Body of pancreas (tissue), 4 donors: ENCODE measurements at regions not wholly inside any gene's neighbourhood (a gene's known extent, or its start where the extent isn't known, plus 50 kb on each side); places are given as distances from the start of the nearest gene placed in this dataset.

ENCODE experiments used
- ATAC-seq: fragments of 150-250 bp; one replicate; pipeline ENCODE4 v1.9.1; 2016
- DNase-seq, 4 donors: peaks; one replicate each; pipeline ENCODE4 v3.0.0-alpha.2; 2019
- H3K27ac ChIP-seq, 4 donors: fragments of 200-600 bp; sonication (generic); 1 replicate in 3 of 4; 2 replicates in 1 of 4; pipeline versions ENCODE4 v1.5.1 to v1.6.1; 2016 to 2019; ENCODE audit warnings: mild to moderate bottlenecking in 1 of 4, mixed read lengths in 1 of 4, moderate library complexity in 1 of 4
- H3K27me3 ChIP-seq, 2 donors: fragments of 200-600 bp; sonication (generic); one replicate each; pipeline ENCODE4 v1.6.0; 2016; ENCODE audit warnings: mild to moderate bottlenecking in 1 of 2
- H3K36me3 ChIP-seq, 2 donors: fragments of 200-600 bp; sonication (generic); replicated peaks in 1 of 2; 2 replicates each; pipeline ENCODE4 v1.5.1; 2016; ENCODE audit warnings: low read depth in 2 of 2; ENCODE audit not compliant: insufficient read depth in 1 of 2
- H3K4me1 ChIP-seq: fragments of 200-600 bp; sonication (generic); one replicate; pipeline ENCODE4 v1.6.0; 2016
- H3K4me3 ChIP-seq, 2 donors: fragments of 200-600 bp; sonication (generic); 1 replicate in 1 of 2; 2 replicates in 1 of 2; pipeline ENCODE4 v1.5.1; 2016 to 2019
- H3K9me3 ChIP-seq, 3 donors: fragments of 200-600 bp; sonication (generic); 1 replicate in 2 of 3; 2 replicates in 1 of 3; pipeline ENCODE4 v1.5.1; 2016
- POLR2A ChIP-seq, 3 donors: fragments of 450-650 bp; IDR thresholded peaks; one replicate each; pipeline ENCODE4 v1.6.1; 2016; ENCODE audit warnings: antibody characterized with exemption in 3 of 3, mild to moderate bottlenecking in 2 of 3
- WGBS, 2 donors: methylation state at CpG; one replicate each; pipeline ENCODE4 v1.1.5; 2017; 5-methylcytosine and 5-hydroxymethylcytosine counted together
- intact Hi-C: fragments of 100-400 bp; cut with DNase I; formaldehyde crosslinking; loops from one replicate; pipeline ENCODE4 v1.15.1; 2023
- TF ChIP-seq, protein P1 (sequence below), 7 experiments: fragments of 450-650 bp in 4 of 7; fragments of 200-600 bp in 3 of 7; sonication (generic) in 3 of 7; IDR thresholded peaks; one replicate each; pipeline ENCODE4 v1.5.1; 2016 to 2019; ENCODE audit warnings: antibody characterized with exemption in 7 of 7

- no peaks in the 10 kb centered on the region for H3K27me3 ChIP-seq
- WGBS, 2 donors = 87 to 92% methylated on average over 4 of the region's 4 CpGs
- no peak overlapping the region for H3K27ac ChIP-seq
- peaks cover 16% of the 10 kb centered on the region for H3K4me1 ChIP-seq
- ATAC-seq (no peak), DNase-seq (no peak)
- no peaks in the 10 kb centered on the region for H3K9me3 ChIP-seq
- TF ChIP-seq POLR2A (IDR thresholded peaks at IDR 0.05) = no peak
- TF ChIP-seq, protein P1, sequence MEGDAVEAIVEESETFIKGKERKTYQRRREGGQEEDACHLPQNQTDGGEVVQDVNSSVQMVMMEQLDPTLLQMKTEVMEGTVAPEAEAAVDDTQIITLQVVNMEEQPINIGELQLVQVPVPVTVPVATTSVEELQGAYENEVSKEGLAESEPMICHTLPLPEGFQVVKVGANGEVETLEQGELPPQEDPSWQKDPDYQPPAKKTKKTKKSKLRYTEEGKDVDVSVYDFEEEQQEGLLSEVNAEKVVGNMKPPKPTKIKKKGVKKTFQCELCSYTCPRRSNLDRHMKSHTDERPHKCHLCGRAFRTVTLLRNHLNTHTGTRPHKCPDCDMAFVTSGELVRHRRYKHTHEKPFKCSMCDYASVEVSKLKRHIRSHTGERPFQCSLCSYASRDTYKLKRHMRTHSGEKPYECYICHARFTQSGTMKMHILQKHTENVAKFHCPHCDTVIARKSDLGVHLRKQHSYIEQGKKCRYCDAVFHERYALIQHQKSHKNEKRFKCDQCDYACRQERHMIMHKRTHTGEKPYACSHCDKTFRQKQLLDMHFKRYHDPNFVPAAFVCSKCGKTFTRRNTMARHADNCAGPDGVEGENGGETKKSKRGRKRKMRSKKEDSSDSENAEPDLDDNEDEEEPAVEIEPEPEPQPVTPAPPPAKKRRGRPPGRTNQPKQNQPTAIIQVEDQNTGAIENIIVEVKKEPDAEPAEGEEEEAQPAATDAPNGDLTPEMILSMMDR (IDR thresholded peaks at IDR 0.05) = no peak
- H3K36me3 ChIP-seq = no peaks in the 10 kb centered on the region
- no peak overlapping the region for H3K4me3 ChIP-seq
- intact Hi-C loops = no loop called here
Measured at GRCh38 chr6:122066200-122066599, 333.3 kb upstream of the HSF2 start.

DNA sequence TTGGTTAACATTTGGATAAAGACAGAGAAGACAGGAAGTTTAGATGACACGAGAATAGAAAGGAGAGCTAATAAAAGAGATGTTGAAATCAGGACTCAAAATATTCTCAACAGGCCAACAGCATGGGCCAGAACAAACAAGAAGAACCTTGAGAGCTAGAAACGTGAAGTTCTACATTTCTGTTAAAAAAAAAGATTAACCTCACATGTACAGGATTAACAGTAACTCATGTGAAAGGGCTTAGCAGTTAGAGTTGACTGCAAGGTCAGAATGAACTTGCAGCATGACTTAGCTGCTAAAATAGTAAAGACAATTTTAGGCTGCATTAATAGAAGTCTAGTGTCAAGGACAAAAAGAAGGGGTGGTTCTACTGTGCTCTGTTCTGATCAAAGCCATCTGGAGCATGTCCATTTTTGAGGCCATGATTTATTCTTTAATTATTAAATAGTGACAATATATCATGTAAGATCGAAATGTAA is 331.1 kb upstream of the HSF2 start:
- H3K27ac ChIP-seq = peak overlapping the region in 2 of 4 donors; percentile 10 to 16
- ATAC-seq (peak; percentile 78), DNase-seq (peak in 1 of 4 donors; percentile 6)
- intact Hi-C loops = no loop called here
- peaks cover 16% of the 10 kb centered on the region for H3K4me1 ChIP-seq
- TF ChIP-seq, protein P1 (IDR thresholded peaks at IDR 0.05) = no peak
- TF ChIP-seq POLR2A (IDR thresholded peaks at IDR 0.05) = no peak
- WGBS, 2 donors = 12 to 13% methylated on average over 3 of the region's 3 CpGs
- H3K27me3 ChIP-seq = no peaks in the 10 kb centered on the region
- H3K9me3 ChIP-seq = no peaks in the 10 kb centered on the region
- H3K4me3 ChIP-seq = no peak overlapping the region
- no peaks in the 10 kb centered on the region for H3K36me3 ChIP-seq

GRCh38 chr6:122069932-122070331 is 329.5 kb upstream of the HSF2 start:
- Histone ChIP-seq H3K36me3 (no peaks in the 10 kb centered on the region), H3K27ac (no peak overlapping the region), H3K9me3 (no peaks in the 10 kb centered on the region), H3K4me3 (no peak overlapping the region), H3K4me1 (peaks cover 16% of the 10 kb centered on the region), H3K27me3 (no peaks in the 10 kb centered on the region)
- intact Hi-C loops = no loop called here
- DNase-seq (peak in 1 of 4 donors; percentile 4), ATAC-seq (no peak)
- TF ChIP-seq, protein P1 (IDR thresholded peaks at IDR 0.05) = no peak
- no peak for TF ChIP-seq POLR2A (IDR thresholded peaks at IDR 0.05)
- WGBS, 2 donors = 52 to 54% methylated on average over 4 of the region's 4 CpGs

GRCh38 chr6:122072014-122072647 is 327.3 kb upstream of the HSF2 start:
- H3K9me3 ChIP-seq = no peaks in the 10 kb centered on the region
- H3K36me3 ChIP-seq = no peaks in the 10 kb centered on the region
- DNase-seq = no peak
- ATAC-seq = no peak
- no peak overlapping the region for H3K4me3 ChIP-seq
- H3K27ac ChIP-seq = no peak overlapping the region
- no peak for TF ChIP-seq POLR2A (IDR thresholded peaks at IDR 0.05)
- TF ChIP-seq, protein P1 (IDR thresholded peaks at IDR 0.05) = no peak
- intact Hi-C loops = no loop called here
- H3K4me1 ChIP-seq = peaks cover 16% of the 10 kb centered on the region
- no peaks in the 10 kb centered on the region for H3K27me3 ChIP-seq
- 84 to 94% methylated on average over 8 of the region's 8 CpGs for WGBS, 2 donors
